Fibroblast of mammary gland (primary cell): ENCODE measurements at regions not wholly inside any gene's neighbourhood (a gene's known extent, or its start where the extent isn't known, plus 50 kb on each side); places are given as distances from the start of the nearest gene placed in this dataset.
"Not testable (repeated sequence)": the region's sequence is repeated elsewhere in the genome, so short reads cannot be mapped to it uniquely, and the experiment has no call there.

Source experiments
- DNase-seq: peaks from one replicate; pipeline ENCODE4 v3.0.0-alpha.2; 2010; ENCODE audit warnings: low read depth
- H3K4me3 ChIP-seq: 2 replicates; pipeline ENCODE4 v1.5.1; 2011; ENCODE audit warnings: low read depth, mild to moderate bottlenecking, low read length, moderate library complexity; ENCODE audit not compliant: control insufficient read depth
- CTCF ChIP-seq: conservative IDR thresholded peaks from 2 replicates; pipeline ENCODE4 v1.5.1; 2011; ENCODE audit warnings: low read depth, low read length, inconsistent platforms; ENCODE audit not compliant: control insufficient read depth, insufficient read depth

GRCh38 chr9:64130325-64130724 lies 1154.7 kb downstream of the FOXD4L5 start:
- H3K4me3 ChIP-seq, DNase-seq: not testable (repeated sequence)

GRCh38 chr9:64128572-64128971 lies 1156.4 kb downstream of the FOXD4L5 start:
- DNase-seq, result no peak
- no peak for TF ChIP-seq CTCF
- no peak overlapping the region for H3K4me3 ChIP-seq

GRCh38 chr9:64121602-64122001 lies 1163.4 kb downstream of the FOXD4L5 start:
- H3K4me3 ChIP-seq, DNase-seq: not testable (repeated sequence)

GRCh38 chr9:64117329-64117728 lies 1167.7 kb downstream of the FOXD4L5 start:
- H3K4me3 ChIP-seq, DNase-seq: not testable (repeated sequence)

GRCh38 chr9:64107867-64108266 lies 1177.1 kb downstream of the FOXD4L5 start:
- not testable (repeated sequence) for H3K4me3 ChIP-seq, DNase-seq

- H3K4me3 ChIP-seq, DNase-seq: not testable (repeated sequence)
Observed at GRCh38 chr9:64107211-64107610, 1177.8 kb downstream of the FOXD4L5 start.

- not testable (repeated sequence) for DNase-seq, H3K4me3 ChIP-seq
Observed at GRCh38 chr9:64105193-64105592, 1179.8 kb downstream of the FOXD4L5 start.

GRCh38 chr9:64101504-64101903 lies 1183.5 kb downstream of the FOXD4L5 start:
- not testable (repeated sequence) for DNase-seq, H3K4me3 ChIP-seq

GRCh38 chr9:64100571-64101155 lies 1184.3 kb downstream of the FOXD4L5 start:
- H3K4me3 ChIP-seq, DNase-seq: not testable (repeated sequence)

- not testable (repeated sequence) for H3K4me3 ChIP-seq, DNase-seq
Observed at GRCh38 chr9:64085998-64086397, 1199.0 kb downstream of the FOXD4L5 start.

- DNase-seq, H3K4me3 ChIP-seq: not testable (repeated sequence)
Observed at GRCh38 chr9:64071358-64072253, 1213.4 kb downstream of the FOXD4L5 start.

GRCh38 chr9:64070611-64071357 lies 1214.2 kb downstream of the FOXD4L5 start:
- not testable (repeated sequence) for DNase-seq, H3K4me3 ChIP-seq

GRCh38 chr9:64070083-64070482 lies 1214.9 kb downstream of the FOXD4L5 start:
- not testable (repeated sequence) for DNase-seq, H3K4me3 ChIP-seq
